A204.1 (cell line): ENCODE measurements at regions not wholly inside any gene's neighbourhood (a gene's known extent, or its start where the extent isn't known, plus 50 kb on each side); places are given as distances from the start of the nearest gene placed in this dataset.

ENCODE experiments used
- FAIRE-seq: peaks from 2 replicates; lab custom pipeline; 2012; peaks lifted over from hg19 to GRCh38; lab: Jason Lieb, UNC

GRCh38 chr14:100955201-100955600, 51.7 kb upstream of the RTL1 start:
- FAIRE-seq = no peak

- no peak for FAIRE-seq
Measured at GRCh38 chr14:100962494-100962893, 59.0 kb upstream of the RTL1 start.

- FAIRE-seq = no peak
Measured at GRCh38 chr14:100965296-100965695, 61.8 kb upstream of the RTL1 start.

GRCh38 chr14:100967178-100967577, 63.7 kb upstream of the RTL1 start:
- FAIRE-seq = peak; percentile 84

GRCh38 chr14:100967930-100968329, 64.4 kb upstream of the RTL1 start:
- FAIRE-seq = no peak

GRCh38 chr14:100972118-100972897, 68.8 kb upstream of the RTL1 start:
- FAIRE-seq = no peak

GRCh38 chr14:100975671-100976070, 72.1 kb upstream of the RTL1 start:
- peak; percentile 27 for FAIRE-seq

GRCh38 chr14:100979079-100979478, 75.6 kb upstream of the RTL1 start:
- no peak for FAIRE-seq

GRCh38 chr14:100979780-100980179, 76.3 kb upstream of the RTL1 start:
- FAIRE-seq = no peak

GRCh38 chr14:100980823-100981222, 77.3 kb upstream of the RTL1 start:
- no peak for FAIRE-seq

- no peak for FAIRE-seq
Measured at GRCh38 chr14:100981809-100982208, 78.3 kb upstream of the RTL1 start.

- FAIRE-seq = no peak
Measured at GRCh38 chr14:100982353-100982752, 78.8 kb upstream of the RTL1 start.

GRCh38 chr14:100982762-100983161, 79.2 kb upstream of the RTL1 start:
- FAIRE-seq = no peak

GRCh38 chr14:100983710-100984109, 80.2 kb upstream of the RTL1 start:
- FAIRE-seq = no peak

GRCh38 chr14:100988011-100988410, 84.5 kb upstream of the RTL1 start:
- no peak for FAIRE-seq

- FAIRE-seq = no peak
Measured at GRCh38 chr14:100988411-100988900, 84.9 kb upstream of the RTL1 start.

GRCh38 chr14:100988956-100989355, 85.4 kb upstream of the RTL1 start:
- FAIRE-seq = no peak

GRCh38 chr14:100989924-100990323, 86.4 kb upstream of the RTL1 start:
- no peak for FAIRE-seq

- no peak for FAIRE-seq
Measured at GRCh38 chr14:100994082-100994481, 90.6 kb upstream of the RTL1 start.

- FAIRE-seq = no peak
Measured at GRCh38 chr14:100994756-100995330, 91.3 kb upstream of the RTL1 start.

- FAIRE-seq = no peak
Measured at GRCh38 chr14:101000711-101001250, 97.3 kb upstream of the RTL1 start.

- FAIRE-seq = no peak
Measured at GRCh38 chr14:101001311-101002069, 98.0 kb upstream of the RTL1 start.

GRCh38 chr14:101002738-101003137, 99.2 kb upstream of the RTL1 start:
- no peak for FAIRE-seq
